ENCODE measurements at regions not wholly inside any gene's neighbourhood (a gene's known extent, or its start where the extent isn't known, plus 50 kb on each side); places are given as distances from the start of the nearest gene placed in this dataset.

DNA sequence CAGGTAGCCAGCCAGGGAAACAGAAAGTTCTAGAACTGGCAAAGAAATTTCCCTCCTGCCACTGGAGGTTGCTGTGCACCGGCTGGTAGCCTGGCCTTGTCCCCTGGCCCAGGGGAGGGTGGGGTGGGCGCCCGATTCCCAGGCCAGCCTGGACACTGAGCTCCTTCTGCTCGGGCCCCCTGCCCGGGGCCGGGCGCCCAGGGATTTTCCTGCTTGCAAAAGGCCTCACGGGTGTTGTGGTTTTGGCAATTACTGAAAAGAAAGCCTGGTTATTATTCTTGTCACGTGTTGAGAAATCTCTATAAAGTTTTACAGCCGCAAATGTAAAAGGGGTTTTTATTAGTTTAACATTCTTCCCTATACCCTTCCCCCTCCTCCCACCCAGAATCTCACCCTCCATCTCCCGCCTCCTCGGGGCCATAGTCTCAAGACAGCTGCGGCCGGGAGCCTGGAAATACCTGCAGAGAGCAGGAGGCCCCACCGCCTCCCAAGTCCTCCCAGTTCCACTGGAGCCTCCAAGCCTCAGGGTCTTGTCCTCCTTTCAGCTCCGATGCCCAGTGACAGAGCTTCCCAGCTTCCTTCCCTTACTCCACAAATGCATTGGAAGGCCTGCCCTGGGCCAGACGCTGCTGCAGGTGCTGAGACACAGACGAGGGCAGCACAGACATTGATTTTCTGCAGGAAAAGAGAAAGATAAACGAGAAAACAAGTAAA, 1515.6 kb downstream of the TBC1D22A start:
- no peak for DNase-seq (ENCODE audit: low spot score)

- DNase-seq (ENCODE audit: low spot score): no peak
Measured at GRCh38 chr22:48276994-48277867, 1514.8 kb downstream of the TBC1D22A start.

DNA sequence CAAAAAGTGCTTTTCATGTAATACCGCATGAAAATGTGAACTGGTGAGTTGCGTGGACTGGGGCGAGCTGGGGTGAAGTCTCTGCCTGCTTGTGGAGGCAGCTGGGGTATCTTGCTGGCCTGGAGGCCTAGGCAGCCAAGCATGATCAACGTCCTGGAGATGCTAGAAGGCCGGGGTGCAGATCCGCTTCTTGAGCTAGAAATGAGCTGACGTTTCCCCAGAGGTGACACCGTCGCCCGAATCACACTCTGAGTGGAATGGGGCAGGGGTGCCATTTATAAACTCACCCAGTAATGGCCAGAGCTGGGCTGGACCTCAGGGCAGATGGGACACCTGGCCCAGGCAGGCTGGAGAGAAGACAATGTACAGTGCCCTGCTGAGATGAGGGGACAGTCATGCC, 1513.0 kb downstream of the TBC1D22A start:
- DNase-seq (ENCODE audit: low spot score): no peak

DNA sequence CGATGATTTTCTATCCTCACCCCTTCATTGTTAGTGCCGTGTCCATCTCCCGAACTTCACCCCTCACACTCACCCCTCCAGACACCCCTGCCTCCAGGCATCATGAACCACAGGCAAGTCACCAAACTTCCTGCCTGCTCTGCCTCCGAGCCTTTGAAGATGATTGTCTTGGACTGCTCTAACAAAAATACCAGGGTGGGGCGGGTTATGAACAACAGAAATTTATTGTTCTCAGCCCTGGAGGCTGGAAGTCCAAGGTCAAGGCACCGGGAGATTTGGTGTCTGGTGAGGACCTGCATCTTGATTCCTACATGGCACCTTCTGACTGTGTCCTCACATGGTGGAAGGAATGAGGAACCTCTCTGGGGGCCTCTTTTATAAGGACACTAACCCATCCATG, 1508.3 kb downstream of the TBC1D22A start:
- no peak for DNase-seq (ENCODE audit: low spot score)

DNA sequence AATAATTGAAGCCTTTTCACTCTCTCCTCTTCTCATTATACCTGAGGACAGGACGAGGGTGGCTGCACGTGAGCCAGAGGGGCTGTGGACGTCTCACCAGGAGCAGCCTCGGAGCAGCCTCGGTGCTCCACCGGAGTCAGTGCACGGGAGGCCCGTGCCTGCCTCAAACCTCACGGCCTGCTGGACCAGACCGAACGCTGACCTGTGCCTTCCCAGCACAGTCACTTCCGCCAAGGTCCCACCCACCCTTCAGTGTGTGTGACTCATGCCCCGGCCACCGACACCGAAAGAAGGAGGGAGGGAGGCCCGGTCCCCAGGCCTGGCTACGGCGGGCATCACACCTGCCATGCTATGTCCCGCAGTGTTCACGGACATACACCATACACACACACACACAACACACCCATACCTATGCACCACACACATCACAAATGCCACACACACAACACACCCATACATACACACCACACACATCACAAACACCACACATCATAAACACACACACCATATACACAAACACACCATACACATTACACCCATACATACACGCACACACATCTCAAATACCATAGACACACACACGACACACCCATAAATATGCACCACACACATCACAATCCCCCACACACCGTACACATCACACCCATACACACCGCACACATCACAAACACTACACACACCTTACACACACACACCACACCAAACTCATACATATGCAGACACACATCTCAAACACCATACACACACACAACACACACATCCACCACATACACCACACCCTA, 1506.5 kb downstream of the TBC1D22A start:
- no peak for DNase-seq (ENCODE audit: low spot score)

GRCh38 chr22:48268293-48268692, 1505.8 kb downstream of the TBC1D22A start:
- no peak for DNase-seq (ENCODE audit: low spot score)

GRCh38 chr22:48267681-48268080, 1505.2 kb downstream of the TBC1D22A start:
- DNase-seq (ENCODE audit: low spot score): no peak

GRCh38 chr22:48265000-48265625, 1502.7 kb downstream of the TBC1D22A start:
- no peak for DNase-seq (ENCODE audit: low spot score)

DNA sequence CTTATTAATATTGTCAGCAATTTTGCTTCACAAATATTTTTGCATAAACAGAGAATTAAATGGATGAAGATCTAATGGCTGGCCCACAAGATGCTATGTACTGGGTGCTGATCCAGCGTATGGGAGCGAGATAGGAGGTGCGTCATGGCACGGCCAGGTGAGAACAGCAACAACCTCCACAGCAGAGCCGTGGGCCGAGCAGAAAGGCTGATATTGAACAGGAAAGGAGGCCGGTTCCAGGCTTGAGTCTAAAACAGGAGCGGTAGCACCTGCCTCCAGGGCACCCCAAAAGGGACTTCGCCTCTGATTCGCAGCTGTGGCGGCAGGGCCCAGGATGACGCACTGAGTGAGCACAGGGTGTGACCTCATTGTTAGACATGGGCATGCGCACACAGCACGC, 1502.1 kb downstream of the TBC1D22A start:
- no peak for DNase-seq (ENCODE audit: low spot score)

DNA sequence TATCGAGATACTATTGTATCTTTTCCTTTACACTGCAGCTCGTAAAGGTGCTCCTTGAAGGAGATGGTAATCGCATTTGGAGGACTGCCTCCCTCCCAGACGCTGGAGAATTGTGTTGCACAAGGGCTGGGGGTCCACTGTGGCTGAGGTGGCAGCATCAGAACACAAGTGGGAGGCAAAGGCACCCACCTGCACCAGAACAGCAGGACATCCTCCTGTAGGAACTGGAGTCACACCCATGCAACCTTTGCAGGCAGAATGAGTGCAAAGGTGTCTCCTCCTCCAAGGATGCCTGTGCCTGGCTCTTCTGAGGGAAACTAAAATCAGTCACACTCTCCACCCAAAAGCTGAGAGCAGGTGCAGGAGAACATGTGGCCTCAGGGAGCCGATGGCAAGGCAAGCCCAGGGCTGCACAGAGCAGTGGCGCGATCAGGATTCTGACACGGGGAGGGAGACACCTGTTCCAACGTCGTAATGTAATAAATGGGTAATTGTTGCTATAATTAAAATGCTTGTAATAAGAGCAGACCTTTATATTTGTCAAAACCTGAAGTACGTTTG, 1501.4 kb downstream of the TBC1D22A start:
- DNase-seq (ENCODE audit: low spot score): no peak

GRCh38 chr22:48263431-48263765, 1500.9 kb downstream of the TBC1D22A start:
- no peak for DNase-seq (ENCODE audit: low spot score)

DNA sequence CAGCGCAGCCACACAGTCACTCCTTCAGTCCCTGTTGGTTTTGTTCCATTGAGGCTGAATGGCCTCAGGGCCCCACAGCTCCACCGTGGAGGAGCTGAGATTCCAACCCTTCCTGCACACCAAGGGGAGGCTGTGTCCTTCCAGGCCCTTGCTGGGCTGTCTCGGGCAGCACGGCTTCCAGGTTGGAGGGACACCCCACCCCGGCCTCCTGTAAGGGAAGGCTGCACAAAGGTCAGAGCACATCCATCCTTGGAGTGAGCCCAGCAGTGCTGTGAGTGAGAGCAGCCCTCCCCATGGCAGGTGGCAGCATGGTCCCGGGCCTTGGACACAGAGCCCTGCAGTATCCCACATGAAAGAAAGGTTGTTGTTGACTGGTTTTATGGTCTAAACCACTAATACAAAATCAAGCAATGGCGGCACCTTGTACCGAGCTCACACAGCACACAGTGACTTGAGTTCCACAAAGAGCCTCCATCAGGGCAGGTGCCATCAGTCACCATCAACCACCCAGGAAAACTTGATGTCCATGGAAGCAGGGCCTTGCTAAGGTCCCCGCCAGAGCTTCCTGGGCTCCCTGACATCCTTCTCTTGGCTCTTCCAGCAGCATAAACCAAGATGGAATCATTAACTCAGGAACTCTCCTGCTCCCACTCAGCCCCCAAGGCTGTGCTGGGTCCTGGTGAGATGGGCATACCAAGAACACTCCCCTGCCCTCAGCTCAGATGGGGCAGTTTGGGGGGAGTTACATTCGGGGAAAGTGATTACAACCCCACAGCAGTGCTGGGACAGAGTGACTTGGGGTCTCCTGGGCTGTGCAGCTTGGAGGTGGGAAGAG, 1500.4 kb downstream of the TBC1D22A start:
- no peak for DNase-seq (ENCODE audit: low spot score)

- no peak for DNase-seq (ENCODE audit: low spot score)
Measured at GRCh38 chr22:48261706-48262105, 1499.3 kb downstream of the TBC1D22A start.

DNA sequence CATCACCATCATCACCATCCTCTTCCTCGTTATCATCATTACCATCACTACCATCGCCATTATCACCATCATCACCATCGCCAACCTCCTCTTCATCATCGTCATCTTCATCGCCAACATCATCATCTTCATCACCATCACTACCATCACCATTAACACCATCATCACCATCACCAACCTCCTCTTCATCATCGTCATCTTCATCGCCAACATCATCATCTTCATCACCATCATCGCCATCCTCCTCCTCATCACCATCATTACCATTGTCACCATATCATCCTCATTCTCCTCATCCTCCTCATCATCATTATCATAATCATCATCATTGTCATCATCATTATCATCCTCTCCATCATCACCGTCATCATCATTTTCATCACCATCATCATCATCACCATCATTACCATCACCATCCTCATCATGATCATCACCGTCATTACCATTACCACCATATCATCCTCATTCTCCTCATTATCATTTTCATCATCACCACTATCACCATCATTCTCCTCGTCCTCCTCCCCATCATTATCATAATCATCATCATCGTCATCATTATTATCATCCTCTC, 1498.7 kb downstream of the TBC1D22A start:
- DNase-seq (ENCODE audit: low spot score): no peak

- no peak for DNase-seq (ENCODE audit: low spot score)
Measured at GRCh38 chr22:48259991-48260670, 1497.7 kb downstream of the TBC1D22A start.

- no peak for DNase-seq (ENCODE audit: low spot score)
Measured at GRCh38 chr22:48258811-48259210, 1496.4 kb downstream of the TBC1D22A start.

DNA sequence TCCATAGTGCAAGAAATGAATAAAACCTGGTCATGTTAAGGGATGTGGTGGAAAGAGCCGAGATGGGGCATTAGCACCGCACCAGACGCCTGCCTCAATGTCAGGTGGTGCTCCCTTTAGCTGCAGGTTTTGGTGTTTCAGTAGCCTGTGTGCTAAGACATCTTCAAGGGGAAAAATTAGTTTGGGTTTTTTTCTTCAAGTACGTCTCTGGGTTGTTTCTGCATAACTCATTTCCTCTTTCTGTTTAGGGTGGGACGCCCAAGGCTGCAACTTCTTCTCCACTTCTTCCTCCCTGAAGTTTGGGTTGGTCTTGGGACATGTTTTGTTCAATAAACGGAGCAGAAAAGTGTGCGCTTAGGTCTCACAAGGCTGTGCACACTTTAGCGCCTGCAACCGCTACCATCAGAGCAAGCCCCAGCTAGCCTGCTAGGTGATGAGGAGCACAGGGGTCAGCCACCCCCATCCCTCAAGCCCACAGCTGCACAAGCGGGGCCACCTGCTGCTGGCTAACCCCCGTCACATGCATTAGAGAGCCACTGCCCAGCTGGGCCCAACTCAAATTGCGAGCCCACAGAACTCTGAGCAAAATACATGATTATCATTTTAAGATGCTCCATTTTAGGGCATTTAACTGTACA, 1495.7 kb downstream of the TBC1D22A start:
- no peak for DNase-seq (ENCODE audit: low spot score)

- DNase-seq (ENCODE audit: low spot score): peak; percentile 11
Measured at GRCh38 chr22:48257685-48258055, 1495.2 kb downstream of the TBC1D22A start.

All from AG08395 (cell line).